Breast epithelium (tissue), 4 donors: ENCODE measurements at regions not wholly inside any gene's neighbourhood (a gene's known extent, or its start where the extent isn't known, plus 50 kb on each side); places are given as distances from the start of the nearest gene placed in this dataset.

Experiments
- DNase-seq, 2 donors: peaks; one replicate each; pipeline ENCODE4 v3.0.0-alpha.2; 2019; ENCODE audit warnings: low spot score in 2 of 2
- H3K27ac ChIP-seq, 2 donors: fragments of 200-600 bp; sonication (generic) in 1 of 2; one replicate each; pipeline ENCODE4 v1.5.1; 2016 to 2019; ENCODE audit warnings: mild to moderate bottlenecking in 1 of 2
- H3K27me3 ChIP-seq, 2 donors: fragments of 200-600 bp; sonication (generic) in 1 of 2; one replicate each; pipeline versions ENCODE4 v1.5.1 to v1.6.0; 2017 to 2019; ENCODE audit warnings: control low read depth in 1 of 2, mild to moderate bottlenecking in 1 of 2
- H3K36me3 ChIP-seq: fragments of 200-600 bp; one replicate; pipeline ENCODE4 v1.5.1; 2019
- H3K4me1 ChIP-seq, 2 donors: fragments of 200-600 bp; sonication (generic); one replicate each; pipeline ENCODE4 v1.5.1; 2016 to 2019; ENCODE audit warnings: control low read depth in 1 of 2
- H3K4me3 ChIP-seq, 3 donors: fragments of 200-600 bp; sonication (generic); 1 replicate in 2 of 3; 2 replicates in 1 of 3; pipeline ENCODE4 v1.5.1; 2016 to 2019; ENCODE audit warnings: mild to moderate bottlenecking in 3 of 3, moderate library complexity in 2 of 3
- H3K9me3 ChIP-seq, 2 donors: fragments of 200-600 bp; sonication (generic) in 1 of 2; one replicate each; pipeline ENCODE4 v1.5.1; 2016 to 2019; ENCODE audit warnings: control low read depth in 1 of 2
- CTCF ChIP-seq, 3 donors: fragments of 450-650 bp; IDR thresholded peaks; one replicate each; pipeline ENCODE4 v1.5.1; 2016 to 2017; ENCODE audit warnings: antibody characterized with exemption in 3 of 3, mild to moderate bottlenecking in 3 of 3, moderate library complexity in 3 of 3
- POLR2A ChIP-seq: fragments of 450-650 bp; IDR thresholded peaks from one replicate; pipeline ENCODE4 v1.6.1; 2016; ENCODE audit warnings: antibody characterized with exemption, mild to moderate bottlenecking, moderate library complexity
- POLR2AphosphoS5 ChIP-seq, 3 donors: sonication (generic); formaldehyde crosslinking; IDR thresholded peaks; one replicate each; pipeline ENCODE4 v1.6.1; 2017; ENCODE audit warnings: antibody characterized with exemption in 3 of 3
- intact Hi-C: fragments of 100-400 bp; cut with DNase I; formaldehyde crosslinking; loops from one replicate; pipeline ENCODE4 v1.15.1; 2023; ENCODE audit warnings: low total_unique reads

DNA sequence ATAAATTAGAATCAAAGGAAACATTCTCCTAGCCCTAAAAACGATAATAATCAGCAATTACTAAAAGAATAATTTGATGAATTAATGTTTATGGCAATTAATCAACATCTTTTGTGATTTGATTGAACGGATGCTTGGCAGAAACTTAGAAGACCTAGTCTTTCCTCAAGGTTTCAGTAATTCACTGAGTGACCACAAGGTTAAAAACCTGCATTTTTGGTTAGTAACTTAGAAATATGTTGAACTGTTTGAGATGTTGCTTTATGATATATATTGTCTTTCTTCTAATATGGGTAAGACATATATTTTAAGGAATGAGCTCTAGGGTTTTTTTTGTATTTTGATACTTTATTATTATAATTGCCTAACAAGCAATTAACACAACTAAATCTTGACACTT, 793.0 kb upstream of the NDST4 start:
- Histone ChIP-seq H3K4me1 (no peaks in the 10 kb centered on the region), H3K36me3 (no peaks in the 10 kb centered on the region), H3K27ac (no peak overlapping the region), H3K27me3 (no peaks in the 10 kb centered on the region), H3K9me3 (peaks cover 0 to 7% of the 10 kb centered on the region in 2 donors), H3K4me3 (no peak overlapping the region)
- intact Hi-C loops: no loop called here
- no peak for DNase-seq
- no peak for TF ChIP-seq POLR2A
- no peak for TF ChIP-seq CTCF (IDR thresholded peaks at IDR 0.05)
- no peak for TF ChIP-seq POLR2AphosphoS5 (IDR thresholded peaks at IDR 0.05)

DNA sequence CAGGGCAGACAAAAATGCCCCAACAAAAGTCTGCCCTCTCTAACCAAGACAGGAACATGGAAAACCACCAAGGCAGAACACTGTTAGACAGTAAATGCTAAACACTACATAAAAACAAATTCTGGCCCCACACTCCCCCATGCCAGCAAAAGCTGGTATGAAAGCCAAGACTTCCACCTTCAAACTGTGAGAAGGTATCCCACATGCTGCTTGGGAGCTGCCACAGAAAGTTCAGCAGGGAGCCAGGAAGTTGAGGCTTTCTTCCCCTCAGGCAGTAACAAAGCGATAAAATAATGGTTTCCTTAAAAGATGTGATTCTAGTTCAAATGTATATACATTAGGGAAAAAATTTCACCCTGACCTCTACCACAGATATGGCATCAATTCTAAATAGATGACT, 770.4 kb upstream of the NDST4 start:
- no peak overlapping the region for H3K27ac ChIP-seq
- intact Hi-C loops: no loop called here
- H3K4me1 ChIP-seq: no peaks in the 10 kb centered on the region
- TF ChIP-seq POLR2AphosphoS5 (IDR thresholded peaks at IDR 0.05) (no peak), POLR2A (no peak), CTCF (IDR thresholded peaks at IDR 0.05) (no peak)
- H3K4me3 ChIP-seq: no peak overlapping the region
- no peaks in the 10 kb centered on the region for H3K36me3 ChIP-seq
- H3K9me3 ChIP-seq: no peaks in the 10 kb centered on the region
- DNase-seq: no peak
- no peaks in the 10 kb centered on the region for H3K27me3 ChIP-seq

DNA sequence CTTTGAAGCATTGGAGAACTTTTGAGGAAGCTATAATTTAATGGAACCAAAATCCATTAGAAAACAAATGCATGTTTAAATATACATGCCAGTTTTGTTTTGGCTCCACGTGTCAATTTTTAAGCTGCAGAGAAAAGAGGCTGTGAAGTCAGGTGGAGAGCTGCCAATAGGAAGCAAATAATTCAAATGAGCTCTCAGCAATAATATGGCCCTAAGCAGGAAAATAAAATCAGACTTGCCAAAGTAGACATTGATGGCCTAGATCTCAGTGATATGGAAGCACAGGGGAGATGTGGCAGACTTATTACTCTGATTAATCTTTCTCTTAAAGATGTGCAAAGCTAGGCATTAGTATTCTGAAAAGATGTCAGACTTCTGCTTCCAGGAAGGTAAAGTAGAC, 769.8 kb upstream of the NDST4 start:
- TF ChIP-seq POLR2AphosphoS5 (IDR thresholded peaks at IDR 0.05) (no peak), POLR2A (no peak), CTCF (IDR thresholded peaks at IDR 0.05) (no peak)
- Histone ChIP-seq H3K27me3 (no peaks in the 10 kb centered on the region), H3K27ac (no peak overlapping the region), H3K36me3 (no peaks in the 10 kb centered on the region), H3K4me1 (no peaks in the 10 kb centered on the region), H3K4me3 (no peak overlapping the region), H3K9me3 (no peaks in the 10 kb centered on the region)
- no peak for DNase-seq
- intact Hi-C loops: no loop called here

DNA sequence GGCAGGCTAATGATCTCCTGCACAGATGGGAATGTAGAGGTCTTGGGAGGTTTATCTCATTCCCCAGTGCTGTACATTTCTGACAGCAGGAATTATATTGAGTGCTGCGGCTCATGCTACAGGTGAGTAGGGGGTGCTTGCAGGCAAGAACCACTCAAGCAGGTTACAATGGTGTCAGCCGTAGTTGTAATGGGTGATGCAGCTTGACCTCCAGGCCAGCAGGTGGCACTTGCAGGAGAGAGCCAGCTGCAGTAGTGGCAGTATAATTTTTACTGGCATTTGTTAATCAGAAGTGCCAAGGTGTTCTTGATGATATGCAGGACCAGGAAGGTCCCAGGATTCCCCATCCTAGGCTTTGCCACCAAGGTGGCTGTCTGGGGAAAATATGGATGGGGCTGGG, 759.6 kb upstream of the NDST4 start:
- intact Hi-C loops: no loop called here

DNA sequence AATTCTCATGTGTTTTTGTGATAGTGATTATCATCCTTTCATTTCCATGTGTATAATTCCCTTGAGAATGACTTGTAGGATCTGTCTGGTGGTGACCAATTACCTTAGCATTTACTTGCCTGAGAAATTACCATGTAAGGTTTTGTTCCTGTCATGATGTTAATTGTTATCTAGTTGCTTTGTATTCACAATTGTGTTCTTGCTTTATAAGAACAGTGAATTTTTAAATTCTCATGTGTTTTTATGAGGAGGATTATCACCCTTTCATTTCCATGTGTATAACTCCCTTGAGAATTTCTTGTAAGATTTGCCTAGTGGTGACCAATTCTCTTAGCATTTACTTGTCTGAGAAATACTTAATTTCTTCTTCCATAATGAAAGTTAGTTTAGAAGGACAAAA, 758.2 kb upstream of the NDST4 start:
- TF ChIP-seq POLR2AphosphoS5 (IDR thresholded peaks at IDR 0.05) (no peak), CTCF (IDR thresholded peaks at IDR 0.05) (no peak), POLR2A (no peak)
- intact Hi-C loops: no loop called here
- no peaks in the 10 kb centered on the region for H3K4me1 ChIP-seq
- DNase-seq: no peak
- no peak overlapping the region for H3K4me3 ChIP-seq
- H3K36me3 ChIP-seq: no peaks in the 10 kb centered on the region
- no peaks in the 10 kb centered on the region for H3K9me3 ChIP-seq
- H3K27me3 ChIP-seq: no peaks in the 10 kb centered on the region
- no peak overlapping the region for H3K27ac ChIP-seq

More for the DNA sequence above, 759.6 kb upstream of the NDST4 start:
- no peak overlapping the region for H3K4me3 ChIP-seq
- H3K9me3 ChIP-seq: no peaks in the 10 kb centered on the region
- H3K4me1 ChIP-seq: no peaks in the 10 kb centered on the region
- H3K36me3 ChIP-seq: no peaks in the 10 kb centered on the region
- no peaks in the 10 kb centered on the region for H3K27me3 ChIP-seq
- no peak overlapping the region for H3K27ac ChIP-seq
- TF ChIP-seq POLR2A: no peak
- TF ChIP-seq CTCF (IDR thresholded peaks at IDR 0.05): no peak
- TF ChIP-seq POLR2AphosphoS5 (IDR thresholded peaks at IDR 0.05): no peak
- DNase-seq: no peak
